HG02981 (cell line): ENCODE measurements at regions not wholly inside any gene's neighbourhood (a gene's known extent, or its start where the extent isn't known, plus 50 kb on each side); places are given as distances from the start of the nearest gene placed in this dataset.

ENCODE experiments used
- ATAC-seq: cut with Tn5 transposase; IDR thresholded peaks from one replicate; pipeline ENCODE4 v1.9.1; 2021; ENCODE audit warnings: mild to moderate bottlenecking, moderate library complexity; ENCODE audit not compliant: unreplicated experiment

- no peak for ATAC-seq
Measured at GRCh38 chr11:115077740-115078139, 399.4 kb downstream of the NXPE2 start.

GRCh38 chr11:115078461-115079438 lies 400.4 kb downstream of the NXPE2 start:
- ATAC-seq, result no peak

- no peak for ATAC-seq
Measured at GRCh38 chr11:115080923-115081680, 402.8 kb downstream of the NXPE2 start.

GRCh38 chr11:115081972-115082371 lies 403.6 kb downstream of the NXPE2 start:
- ATAC-seq, result no peak

GRCh38 chr11:115083144-115083806 lies 404.9 kb downstream of the NXPE2 start:
- no peak for ATAC-seq

GRCh38 chr11:115084231-115084630 lies 405.9 kb downstream of the NXPE2 start:
- no peak for ATAC-seq

GRCh38 chr11:115085461-115086210 lies 407.3 kb downstream of the NXPE2 start:
- no peak for ATAC-seq

GRCh38 chr11:115087791-115088190 lies 409.5 kb downstream of the NXPE2 start:
- ATAC-seq, result no peak

GRCh38 chr11:115092516-115092915 lies 411.7 kb downstream of the CADM1 start:
- ATAC-seq, result no peak

GRCh38 chr11:115097796-115098408 lies 406.3 kb downstream of the CADM1 start:
- no peak for ATAC-seq

GRCh38 chr11:115100706-115101105 lies 403.5 kb downstream of the CADM1 start:
- no peak for ATAC-seq

- ATAC-seq, result no peak
Measured at GRCh38 chr11:115103921-115104320, 400.3 kb downstream of the CADM1 start.

- ATAC-seq, result no peak
Measured at GRCh38 chr11:115104851-115105453, 399.3 kb downstream of the CADM1 start.

GRCh38 chr11:115111066-115111465 lies 393.1 kb downstream of the CADM1 start:
- no peak for ATAC-seq

GRCh38 chr11:115112754-115113153 lies 391.5 kb downstream of the CADM1 start:
- ATAC-seq, result no peak

- ATAC-seq, result no peak
Measured at GRCh38 chr11:115117956-115118493, 386.2 kb downstream of the CADM1 start.

GRCh38 chr11:115119146-115119545 lies 385.1 kb downstream of the CADM1 start:
- no peak for ATAC-seq
